ENCODE measurements at regions not wholly inside any gene's neighbourhood (a gene's known extent, or its start where the extent isn't known, plus 50 kb on each side); places are given as distances from the start of the nearest gene placed in this dataset.

- DNase-seq, result no peak
- Mint-ChIP-seq H3K4me1 (peaks cover 0 to 7% (median 4%) of the 10 kb centered on the region in 4 donors), H3K27ac (no peak overlapping the region), H3K27me3 (peaks cover 2 to 7% of the 10 kb centered on the region in 2 donors), H3K36me3 (no peaks in the 10 kb centered on the region), H3K4me3 (no peak overlapping the region), H3K9me3 (no peaks in the 10 kb centered on the region)
- Histone ChIP-seq H3K9me3 (ENCODE audit: control insufficient read depth in 1 of 2, low read length in 2 of 2) (no peaks in the 10 kb centered on the region), H3K27ac (ENCODE audit: low read depth, low read length) (no peak overlapping the region), H3K27me3 (ENCODE audit: insufficient read depth, low read length) (no peaks in the 10 kb centered on the region), H3K4me3 (ENCODE audit: low read length in 2 of 2) (no peak overlapping the region), H3K4me1 (ENCODE audit: insufficient read depth, low read length) (no peaks in the 10 kb centered on the region), H3K36me3 (ENCODE audit: insufficient read depth, low read length) (no peaks in the 10 kb centered on the region)
- CTCF ChIA-PET (ENCODE audit: partially characterized antibody), result no interaction called here
- POLR2A ChIA-PET (ENCODE audit: partially characterized antibody), result no interaction called here
- intact Hi-C loops (cut with micrococcal nuclease), result no loop called here
These were observed 423.8 kb upstream of the SLC30A5 start for GRCh38 chr5:68669864-68670575.

- Mint-ChIP-seq H3K27ac (no peak overlapping the region), H3K36me3 (no peaks in the 10 kb centered on the region), H3K4me3 (no peak overlapping the region), H3K27me3 (peaks cover 2% of the 10 kb centered on the region in 2 donors), H3K9me3 (no peaks in the 10 kb centered on the region), H3K4me1 (peaks cover 0 to 7% (median 4%) of the 10 kb centered on the region in 4 donors)
- intact Hi-C loops (cut with micrococcal nuclease), result no loop called here
- no peaks in the 10 kb centered on the region for H3K9me3 ChIP-seq (ENCODE audit: control insufficient read depth in 1 of 2, low read length in 2 of 2)
- no peak overlapping the region for H3K4me3 ChIP-seq (ENCODE audit: low read length in 2 of 2)
- H3K27ac ChIP-seq (ENCODE audit: low read depth, low read length), result no peak overlapping the region
- ChIA-PET CTCF (ENCODE audit: partially characterized antibody) (no interaction called here), POLR2A (ENCODE audit: partially characterized antibody) (no interaction called here)
- H3K27me3 ChIP-seq (ENCODE audit: insufficient read depth, low read length), result no peaks in the 10 kb centered on the region
- no peak for DNase-seq
- no peaks in the 10 kb centered on the region for H3K36me3 ChIP-seq (ENCODE audit: insufficient read depth, low read length)
- no peaks in the 10 kb centered on the region for H3K4me1 ChIP-seq (ENCODE audit: insufficient read depth, low read length)
These were observed 420.6 kb upstream of the SLC30A5 start for GRCh38 chr5:68673106-68673822.

GRCh38 chr5:68673823-68674180, 420.0 kb upstream of the SLC30A5 start:
- ChIA-PET CTCF (ENCODE audit: partially characterized antibody) (no interaction called here), POLR2A (ENCODE audit: partially characterized antibody) (no interaction called here)
- intact Hi-C loops (cut with micrococcal nuclease), result no loop called here
- Histone ChIP-seq H3K4me3 (ENCODE audit: low read length in 2 of 2) (no peak overlapping the region), H3K4me1 (ENCODE audit: insufficient read depth, low read length) (no peaks in the 10 kb centered on the region), H3K9me3 (ENCODE audit: control insufficient read depth in 1 of 2, low read length in 2 of 2) (no peaks in the 10 kb centered on the region), H3K36me3 (ENCODE audit: insufficient read depth, low read length) (no peaks in the 10 kb centered on the region), H3K27ac (ENCODE audit: low read depth, low read length) (no peak overlapping the region), H3K27me3 (ENCODE audit: insufficient read depth, low read length) (no peaks in the 10 kb centered on the region)
- Mint-ChIP-seq H3K27ac (no peak overlapping the region), H3K27me3 (peaks cover 2 to 4% of the 10 kb centered on the region in 2 donors), H3K4me1 (peaks cover 0 to 6% (median 2%) of the 10 kb centered on the region in 4 donors), H3K36me3 (no peaks in the 10 kb centered on the region), H3K9me3 (no peaks in the 10 kb centered on the region), H3K4me3 (no peak overlapping the region)
- no peak for DNase-seq

GRCh38 chr5:68679041-68679440, 414.8 kb upstream of the SLC30A5 start:
- no peaks in the 10 kb centered on the region for H3K36me3 ChIP-seq (ENCODE audit: insufficient read depth, low read length)
- intact Hi-C loops (cut with micrococcal nuclease), result no loop called here
- no peaks in the 10 kb centered on the region for H3K27me3 ChIP-seq (ENCODE audit: insufficient read depth, low read length)
- H3K4me1 ChIP-seq (ENCODE audit: insufficient read depth, low read length), result no peaks in the 10 kb centered on the region
- ChIA-PET POLR2A (ENCODE audit: partially characterized antibody) (no interaction called here), CTCF (ENCODE audit: partially characterized antibody) (no interaction called here)
- H3K27ac ChIP-seq (ENCODE audit: low read depth, low read length), result no peak overlapping the region
- Mint-ChIP-seq H3K4me3 (no peak overlapping the region), H3K27me3 (peaks cover 0 to 16% of the 10 kb centered on the region in 2 donors), H3K4me1 (no peaks in the 10 kb centered on the region), H3K36me3 (no peaks in the 10 kb centered on the region), H3K27ac (no peak overlapping the region), H3K9me3 (peaks cover 0 to 3% (median 0%) of the 10 kb centered on the region in 8 donors)
- no peak for DNase-seq
- H3K9me3 ChIP-seq (ENCODE audit: control insufficient read depth in 1 of 2, low read length in 2 of 2), result no peaks in the 10 kb centered on the region
- no peak overlapping the region for H3K4me3 ChIP-seq (ENCODE audit: low read length in 2 of 2)

GRCh38 chr5:68680366-68680765, 413.4 kb upstream of the SLC30A5 start:
- H3K27me3 ChIP-seq (ENCODE audit: insufficient read depth, low read length), result no peaks in the 10 kb centered on the region
- Mint-ChIP-seq H3K4me3 (no peak overlapping the region), H3K9me3 (peaks cover 0 to 3% (median 0%) of the 10 kb centered on the region in 8 donors), H3K4me1 (no peaks in the 10 kb centered on the region), H3K27ac (no peak overlapping the region), H3K36me3 (no peaks in the 10 kb centered on the region), H3K27me3 (peaks cover 1 to 13% of the 10 kb centered on the region in 2 donors)
- no peaks in the 10 kb centered on the region for H3K9me3 ChIP-seq (ENCODE audit: control insufficient read depth in 1 of 2, low read length in 2 of 2)
- ChIA-PET CTCF (ENCODE audit: partially characterized antibody) (no interaction called here), POLR2A (ENCODE audit: partially characterized antibody) (no interaction called here)
- H3K4me1 ChIP-seq (ENCODE audit: insufficient read depth, low read length), result no peaks in the 10 kb centered on the region
- DNase-seq, result no peak
- intact Hi-C loops (cut with micrococcal nuclease), result no loop called here
- H3K36me3 ChIP-seq (ENCODE audit: insufficient read depth, low read length), result no peaks in the 10 kb centered on the region
- no peak overlapping the region for H3K27ac ChIP-seq (ENCODE audit: low read depth, low read length)
- H3K4me3 ChIP-seq (ENCODE audit: low read length in 2 of 2), result no peak overlapping the region

- no peak for DNase-seq
- POLR2A ChIA-PET (ENCODE audit: partially characterized antibody), result no interaction called here
- Histone ChIP-seq H3K27me3 (ENCODE audit: insufficient read depth, low read length) (no peaks in the 10 kb centered on the region), H3K36me3 (ENCODE audit: insufficient read depth, low read length) (no peaks in the 10 kb centered on the region), H3K4me3 (ENCODE audit: low read length in 2 of 2) (no peak overlapping the region), H3K27ac (ENCODE audit: low read depth, low read length) (no peak overlapping the region), H3K4me1 (ENCODE audit: insufficient read depth, low read length) (no peaks in the 10 kb centered on the region), H3K9me3 (ENCODE audit: control insufficient read depth in 1 of 2, low read length in 2 of 2) (no peaks in the 10 kb centered on the region)
- Mint-ChIP-seq H3K27me3 (peaks cover 1 to 13% of the 10 kb centered on the region in 2 donors), H3K9me3 (peaks cover 0 to 3% (median 0%) of the 10 kb centered on the region in 8 donors), H3K4me3 (no peak overlapping the region), H3K4me1 (no peaks in the 10 kb centered on the region), H3K36me3 (no peaks in the 10 kb centered on the region), H3K27ac (no peak overlapping the region)
- CTCF ChIA-PET (ENCODE audit: partially characterized antibody), result no interaction called here
- intact Hi-C loops (cut with micrococcal nuclease), result no loop called here
These were observed 411.9 kb upstream of the SLC30A5 start for GRCh38 chr5:68681929-68682328.

GRCh38 chr5:68682400-68683160, 411.2 kb upstream of the SLC30A5 start:
- no peaks in the 10 kb centered on the region for H3K9me3 ChIP-seq (ENCODE audit: control insufficient read depth in 1 of 2, low read length in 2 of 2)
- Mint-ChIP-seq H3K4me1 (no peaks in the 10 kb centered on the region), H3K36me3 (no peaks in the 10 kb centered on the region), H3K27me3 (peaks cover 1 to 13% of the 10 kb centered on the region in 2 donors), H3K9me3 (peaks cover 0 to 3% (median 0%) of the 10 kb centered on the region in 8 donors), H3K4me3 (no peak overlapping the region), H3K27ac (no peak overlapping the region)
- no peaks in the 10 kb centered on the region for H3K27me3 ChIP-seq (ENCODE audit: insufficient read depth, low read length)
- H3K4me3 ChIP-seq (ENCODE audit: low read length in 2 of 2), result no peak overlapping the region
- H3K36me3 ChIP-seq (ENCODE audit: insufficient read depth, low read length), result no peaks in the 10 kb centered on the region
- no peak overlapping the region for H3K27ac ChIP-seq (ENCODE audit: low read depth, low read length)
- no peak for DNase-seq
- H3K4me1 ChIP-seq (ENCODE audit: insufficient read depth, low read length), result no peaks in the 10 kb centered on the region
- POLR2A ChIA-PET (ENCODE audit: partially characterized antibody), result no interaction called here
- intact Hi-C loops (cut with micrococcal nuclease), result no loop called here
- CTCF ChIA-PET (ENCODE audit: partially characterized antibody), result no interaction called here

Measured in CD4-positive, alpha-beta memory T cell (primary cell).